ENCODE measurements at regions not wholly inside any gene's neighbourhood (a gene's known extent, or its start where the extent isn't known, plus 50 kb on each side); places are given as distances from the start of the nearest gene placed in this dataset.

- FAIRE-seq = no peak
- no peak overlapping the region for H2AFZ ChIP-seq (ENCODE audit: low read length)
Measured at GRCh38 chr7:17456541-17456940, 158.1 kb downstream of the AHR start.

GRCh38 chr7:17460001-17460400 lies 161.5 kb downstream of the AHR start:
- TF ChIP-seq ZNF333 (CRISPR knock-in tag; IDR thresholded peaks at IDR 0.05; ENCODE audit: borderline replicate concordance) (no peak), RARA (CRISPR knock-in tag; IDR thresholded peaks at IDR 0.05) (peak; percentile 49; the same call in 1 of the 2 replicates), ESRRA (CRISPR knock-in tag; IDR thresholded peaks at IDR 0.05; ENCODE audit: low read depth) (no peak)
- H3K36me3 ChIP-seq (replicated peaks in 1 of 2; ENCODE audit: control insufficient read depth in 1 of 2, insufficient read depth in 2 of 2, low read length in 2 of 2) = no peaks in the 10 kb centered on the region
- CTCF ChIA-PET (ENCODE audit: low intra/inter-chr PET ratio, low total read pairs) = no interaction called here

More at GRCh38 chr7:17456541-17456940, 158.1 kb downstream of the AHR start:
- ChIA-PET CTCF (ENCODE audit: low intra/inter-chr PET ratio, low total read pairs) (no interaction called here), POLR2A (no interaction called here)
- intact Hi-C loops (cut with micrococcal nuclease; ENCODE audit: unreplicated experiment) = no loop called here
- WGBS (ENCODE audit: low lambda C conversion rate) = 17% methylated on average over 2 of the region's 2 CpGs
- no peak for TF ChIP-seq ZNF326 (CRISPR knock-in tag; IDR thresholded peaks at IDR 0.05; ENCODE audit: borderline replicate concordance)
- no peak for TF ChIP-seq KDM2A (CRISPR knock-in tag; IDR thresholded peaks at IDR 0.05; ENCODE audit: borderline replicate concordance, low read depth)
- TF ChIP-seq SRSF1 (optimal IDR thresholded peaks at IDR 0.05; ENCODE audit: low read depth, low read length) = no peak
- no peaks in the 10 kb centered on the region for H3K36me3 ChIP-seq (replicated peaks in 1 of 2; ENCODE audit: control insufficient read depth in 1 of 2, insufficient read depth in 2 of 2, low read length in 2 of 2)
- no peak overlapping the region for H3K9ac ChIP-seq (ENCODE audit: insufficient read depth, low read depth, low read length)
- no peaks in the 10 kb centered on the region for H3K79me2 ChIP-seq (ENCODE audit: insufficient read depth, low read length)
- no peak for DNase-seq (ENCODE audit: low spot score)
- no peak for ATAC-seq
- peaks cover 13% of the 10 kb centered on the region; the same call in 1 of the 2 replicates for H3K9me3 ChIP-seq (ENCODE audit: low read length)
- H3K27ac ChIP-seq (ENCODE audit: extremely low read length, insufficient read depth, low read length) = no peak overlapping the region
- H3K4me1 ChIP-seq (ENCODE audit: insufficient read depth, low read length) = 0 out of 2 replicates have a peak, but pooled peaks cover 7% of the 10 kb centered on the region
- H3K4me2 ChIP-seq (ENCODE audit: low read depth, low read length) = no peak overlapping the region
- H3K4me3 ChIP-seq (replicated peaks in 1 of 3; ENCODE audit: insufficient read depth in 1 of 3, low read depth in 2 of 3, low read length in 3 of 3) = no peak overlapping the region
- H3K27me3 ChIP-seq (ENCODE audit: control insufficient read depth in 1 of 2, insufficient read depth in 2 of 2, low read length in 2 of 2) = no peaks in the 10 kb centered on the region
- BruUV-seq (replicated peaks) = no TSS peak
- in situ Hi-C loops (cut with HindIII; ENCODE audit: extremely low pct_ligation_motif_present, low pct_unique_long_range_greater_than_20kb) = no loop called here
- H4K20me1 ChIP-seq (ENCODE audit: insufficient read depth, low read length) = no peaks in the 10 kb centered on the region

More at GRCh38 chr7:17460001-17460400, 161.5 kb downstream of the AHR start:
- Histone ChIP-seq H3K79me2 (ENCODE audit: insufficient read depth, low read length) (no peaks in the 10 kb centered on the region), H4K20me1 (ENCODE audit: insufficient read depth, low read length) (no peaks in the 10 kb centered on the region), H3K27ac (ENCODE audit: extremely low read length, insufficient read depth, low read length) (no peak overlapping the region), H3K4me1 (ENCODE audit: insufficient read depth, low read length) (0 out of 2 replicates have a peak, but pooled peaks cover 7% of the 10 kb centered on the region), H2AFZ (ENCODE audit: low read length) (no peak overlapping the region), H3K4me3 (replicated peaks in 1 of 3; ENCODE audit: insufficient read depth in 1 of 3, low read depth in 2 of 3, low read length in 3 of 3) (no peak overlapping the region), H3K27me3 (ENCODE audit: control insufficient read depth in 1 of 2, insufficient read depth in 2 of 2, low read length in 2 of 2) (no peaks in the 10 kb centered on the region), H3K9ac (ENCODE audit: insufficient read depth, low read depth, low read length) (no peak overlapping the region), H3K9me3 (ENCODE audit: low read length) (peaks cover 13% of the 10 kb centered on the region; the same call in 1 of the 2 replicates), H3K4me2 (ENCODE audit: low read depth, low read length) (no peak overlapping the region)
- DNase-seq (ENCODE audit: low spot score) (no peak), FAIRE-seq (no peak), ATAC-seq (no peak)
- POLR2A ChIA-PET = no interaction called here
- in situ Hi-C loops (cut with HindIII; ENCODE audit: extremely low pct_ligation_motif_present, low pct_unique_long_range_greater_than_20kb) (no loop called here), intact Hi-C loops (cut with micrococcal nuclease; ENCODE audit: unreplicated experiment) (no loop called here)
- BruUV-seq (replicated peaks) = no TSS peak

All from HepG2 (cell line).